Thoracic aorta (tissue), 2 donors: ENCODE measurements at regions not wholly inside any gene's neighbourhood (a gene's known extent, or its start where the extent isn't known, plus 50 kb on each side); places are given as distances from the start of the nearest gene placed in this dataset.

Experiments used
- ATAC-seq: fragments of 150-250 bp; one replicate; pipeline ENCODE4 v1.8.0; 2017; ENCODE audit warnings: low read depth; ENCODE audit not compliant: insufficient number of reproducible peaks, low FRiP score
- DNase-seq: peaks from one replicate; pipeline ENCODE4 v3.0.0-alpha.2; 2020; ENCODE audit warnings: low spot score
- H3K27ac ChIP-seq, 2 donors: fragments of 200-600 bp; sonication (generic); 1 replicate in 1 of 2; 2 replicates in 1 of 2; pipeline ENCODE4 v1.5.1; 2016; ENCODE audit warnings: mild to moderate bottlenecking in 2 of 2, moderate library complexity in 2 of 2
- H3K27me3 ChIP-seq: fragments of 200-600 bp; sonication (generic); replicated peaks from 2 replicates; pipeline ENCODE4 v1.6.0; 2016; ENCODE audit warnings: mild to moderate bottlenecking; ENCODE audit not compliant: insufficient read depth
- H3K36me3 ChIP-seq: fragments of 200-600 bp; sonication (generic); one replicate; pipeline ENCODE4 v1.5.1; 2016
- H3K4me1 ChIP-seq, 2 donors: fragments of 200-600 bp; sonication (generic); 1 replicate in 1 of 2; 2 replicates in 1 of 2; pipeline versions ENCODE4 v1.5.1 to v1.6.0; 2016; ENCODE audit warnings: low read depth in 2 of 2, mild to moderate bottlenecking in 1 of 2; ENCODE audit not compliant: control insufficient read depth in 1 of 2
- H3K4me3 ChIP-seq: fragments of 200-600 bp; sonication (generic); 2 replicates; pipeline ENCODE4 v1.5.1; 2016; ENCODE audit warnings: mild to moderate bottlenecking
- H3K9me3 ChIP-seq: fragments of 200-600 bp; sonication (generic); 2 replicates; pipeline ENCODE4 v1.5.1; 2016
- CTCF ChIP-seq: fragments of 200-600 bp; sonication (generic); IDR thresholded peaks from one replicate; pipeline ENCODE4 v1.5.1; 2019; ENCODE audit warnings: antibody characterized with exemption

GRCh38 chr9:25876248-25876647 is 198.0 kb upstream of the TUSC1 start:
- TF ChIP-seq CTCF, result no peak
- no peak overlapping the region for H3K27ac ChIP-seq
- H3K27me3 ChIP-seq, result no peaks in the 10 kb centered on the region
- H3K4me3 ChIP-seq, result no peak overlapping the region
- no peak for DNase-seq
- no peaks in the 10 kb centered on the region for H3K4me1 ChIP-seq
- ATAC-seq, result no peak
- H3K36me3 ChIP-seq, result no peaks in the 10 kb centered on the region
- H3K9me3 ChIP-seq, result no peaks in the 10 kb centered on the region

GRCh38 chr9:25864509-25864908 is 186.3 kb upstream of the TUSC1 start:
- no peaks in the 10 kb centered on the region for H3K9me3 ChIP-seq
- DNase-seq (no peak), ATAC-seq (no peak)
- TF ChIP-seq CTCF, result no peak
- no peaks in the 10 kb centered on the region for H3K36me3 ChIP-seq
- H3K27me3 ChIP-seq, result no peaks in the 10 kb centered on the region
- no peaks in the 10 kb centered on the region for H3K4me1 ChIP-seq
- no peak overlapping the region for H3K27ac ChIP-seq
- H3K4me3 ChIP-seq, result no peak overlapping the region

DNA sequence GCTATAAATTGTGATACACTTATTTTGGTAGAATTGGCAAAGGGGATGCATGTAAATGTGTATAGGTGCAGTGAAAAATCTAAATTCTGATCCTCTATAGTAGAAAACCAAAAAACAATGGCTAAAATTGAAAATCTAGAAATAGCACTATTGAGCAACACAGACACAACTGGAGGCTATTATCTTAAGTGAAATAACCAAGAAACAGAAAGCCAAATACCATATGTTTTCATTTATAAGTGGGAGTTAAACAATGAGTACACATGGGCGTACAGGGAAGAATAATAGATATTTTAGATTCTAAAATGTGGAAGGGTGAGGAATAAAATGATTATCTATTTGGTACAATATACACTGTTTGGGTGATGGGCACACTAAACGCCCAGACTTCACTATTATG is 183.2 kb upstream of the TUSC1 start:
- no peak for ATAC-seq
- H3K27ac ChIP-seq, result no peak overlapping the region
- H3K27me3 ChIP-seq, result no peaks in the 10 kb centered on the region
- no peak for TF ChIP-seq CTCF
- no peaks in the 10 kb centered on the region for H3K9me3 ChIP-seq
- H3K4me3 ChIP-seq, result no peak overlapping the region
- DNase-seq, result no peak
- H3K36me3 ChIP-seq, result no peaks in the 10 kb centered on the region
- no peaks in the 10 kb centered on the region for H3K4me1 ChIP-seq

GRCh38 chr9:25857147-25857546 is 178.9 kb upstream of the TUSC1 start:
- no peak for ATAC-seq
- no peak for TF ChIP-seq CTCF
- no peaks in the 10 kb centered on the region for H3K27me3 ChIP-seq
- H3K4me3 ChIP-seq, result no peak overlapping the region
- H3K4me1 ChIP-seq, result no peaks in the 10 kb centered on the region
- no peaks in the 10 kb centered on the region for H3K36me3 ChIP-seq
- H3K9me3 ChIP-seq, result no peaks in the 10 kb centered on the region
- H3K27ac ChIP-seq, result no peak overlapping the region
- no peak for DNase-seq

DNA sequence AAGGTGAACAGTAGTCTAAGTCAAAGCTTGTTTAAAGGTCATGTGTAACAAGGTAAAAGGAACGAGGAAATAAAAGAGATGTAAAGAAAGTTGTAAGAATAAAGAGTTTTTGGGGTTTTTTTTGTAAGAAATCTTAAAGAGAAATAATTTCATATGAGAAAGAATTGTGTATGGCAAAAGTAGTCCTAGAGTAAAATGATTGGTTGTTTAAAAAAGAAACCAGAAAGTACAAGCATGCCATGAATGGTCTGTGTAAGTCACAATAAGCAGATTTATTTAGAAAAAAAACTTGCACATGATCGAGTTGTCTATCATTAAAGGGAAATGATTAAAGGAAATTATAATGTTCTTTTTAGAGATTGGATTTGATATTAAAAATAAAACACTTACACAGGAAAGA is 172.6 kb upstream of the TUSC1 start:
- TF ChIP-seq CTCF, result no peak

More for the DNA sequence above, 172.6 kb upstream of the TUSC1 start:
- ATAC-seq (no peak), DNase-seq (no peak)
- Histone ChIP-seq H3K4me1 (no peaks in the 10 kb centered on the region), H3K36me3 (no peaks in the 10 kb centered on the region), H3K27me3 (no peaks in the 10 kb centered on the region), H3K9me3 (no peaks in the 10 kb centered on the region), H3K27ac (no peak overlapping the region), H3K4me3 (no peak overlapping the region)
